ENCODE measurements at regions not wholly inside any gene's neighbourhood (a gene's known extent, or its start where the extent isn't known, plus 50 kb on each side); places are given as distances from the start of the nearest gene placed in this dataset.

GRCh38 chr4:171432536-171432935, 380.7 kb upstream of the GALNTL6 start:
- no peak overlapping the region for H3K4me3 ChIP-seq (ENCODE audit: low read depth, low read length)
- TF ChIP-seq, protein P1, sequence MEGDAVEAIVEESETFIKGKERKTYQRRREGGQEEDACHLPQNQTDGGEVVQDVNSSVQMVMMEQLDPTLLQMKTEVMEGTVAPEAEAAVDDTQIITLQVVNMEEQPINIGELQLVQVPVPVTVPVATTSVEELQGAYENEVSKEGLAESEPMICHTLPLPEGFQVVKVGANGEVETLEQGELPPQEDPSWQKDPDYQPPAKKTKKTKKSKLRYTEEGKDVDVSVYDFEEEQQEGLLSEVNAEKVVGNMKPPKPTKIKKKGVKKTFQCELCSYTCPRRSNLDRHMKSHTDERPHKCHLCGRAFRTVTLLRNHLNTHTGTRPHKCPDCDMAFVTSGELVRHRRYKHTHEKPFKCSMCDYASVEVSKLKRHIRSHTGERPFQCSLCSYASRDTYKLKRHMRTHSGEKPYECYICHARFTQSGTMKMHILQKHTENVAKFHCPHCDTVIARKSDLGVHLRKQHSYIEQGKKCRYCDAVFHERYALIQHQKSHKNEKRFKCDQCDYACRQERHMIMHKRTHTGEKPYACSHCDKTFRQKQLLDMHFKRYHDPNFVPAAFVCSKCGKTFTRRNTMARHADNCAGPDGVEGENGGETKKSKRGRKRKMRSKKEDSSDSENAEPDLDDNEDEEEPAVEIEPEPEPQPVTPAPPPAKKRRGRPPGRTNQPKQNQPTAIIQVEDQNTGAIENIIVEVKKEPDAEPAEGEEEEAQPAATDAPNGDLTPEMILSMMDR (conservative IDR thresholded peaks at IDR 0.05; ENCODE audit: low read depth, low read length), result no peak
- DNase-seq (ENCODE audit: low read depth), result no peak

GRCh38 chr4:171430495-171430894, 382.7 kb upstream of the GALNTL6 start:
- H3K4me3 ChIP-seq (ENCODE audit: low read depth, low read length), result no peak overlapping the region
- TF ChIP-seq, protein P1 (conservative IDR thresholded peaks at IDR 0.05; ENCODE audit: low read depth, low read length), result no peak
- no peak for DNase-seq (ENCODE audit: low read depth)

GRCh38 chr4:171397175-171397574, 416.0 kb upstream of the GALNTL6 start:
- TF ChIP-seq, protein P1 (conservative IDR thresholded peaks at IDR 0.05; ENCODE audit: low read depth, low read length), result no peak
- H3K4me3 ChIP-seq (ENCODE audit: low read depth, low read length), result no peak overlapping the region
- DNase-seq (ENCODE audit: low read depth), result no peak

DNA sequence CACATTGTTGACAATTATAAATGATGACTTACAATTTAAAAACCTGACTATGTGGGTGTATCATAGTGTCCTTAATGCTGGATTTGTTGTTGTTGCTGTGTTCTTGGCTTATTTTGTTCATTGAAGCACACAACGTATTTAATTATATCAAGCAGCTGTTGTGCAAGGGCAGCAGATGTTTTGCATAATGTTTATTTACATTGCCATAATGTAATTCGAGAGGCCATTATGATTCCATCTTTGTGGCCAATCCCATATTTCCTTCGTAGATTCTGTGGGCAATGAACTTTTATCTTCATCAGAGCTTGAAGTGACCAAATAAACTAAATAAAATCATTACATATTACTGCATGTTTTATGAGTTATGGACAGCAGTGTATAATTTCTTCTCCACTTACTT, 422.6 kb upstream of the GALNTL6 start:
- H3K4me3 ChIP-seq (ENCODE audit: low read depth, low read length), result no peak overlapping the region
- TF ChIP-seq, protein P1 (conservative IDR thresholded peaks at IDR 0.05; ENCODE audit: low read depth, low read length), result no peak
- DNase-seq (ENCODE audit: low read depth), result no peak

- TF ChIP-seq, protein P1 (conservative IDR thresholded peaks at IDR 0.05; ENCODE audit: low read depth, low read length), result no peak
- peak; percentile 0 for DNase-seq (ENCODE audit: low read depth)
- no peak overlapping the region for H3K4me3 ChIP-seq (ENCODE audit: low read depth, low read length)
Measured at GRCh38 chr4:171378323-171378722, 434.9 kb upstream of the GALNTL6 start.

DNA sequence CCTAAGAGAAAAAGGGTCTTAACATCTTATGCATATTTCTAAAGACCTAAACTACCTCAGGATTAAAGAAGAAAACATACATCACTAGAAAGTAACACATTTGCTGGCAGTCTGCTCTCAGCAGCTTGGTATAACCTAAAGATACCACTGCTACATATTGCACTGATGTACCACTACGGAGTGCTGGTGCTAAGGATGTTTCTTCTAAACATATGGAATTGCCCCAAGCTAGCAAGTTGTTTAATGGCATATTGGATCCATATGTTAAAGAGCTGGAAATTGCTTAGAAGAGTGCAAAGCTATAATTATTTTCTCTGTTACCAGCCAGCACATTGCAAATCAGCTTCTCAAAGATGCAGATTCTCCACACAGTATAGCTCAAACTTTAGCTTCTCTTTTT, 436.5 kb upstream of the GALNTL6 start:
- H3K4me3 ChIP-seq (ENCODE audit: low read depth, low read length), result no peak overlapping the region
- TF ChIP-seq, protein P1 (conservative IDR thresholded peaks at IDR 0.05; ENCODE audit: low read depth, low read length), result no peak
- no peak for DNase-seq (ENCODE audit: low read depth)

DNA sequence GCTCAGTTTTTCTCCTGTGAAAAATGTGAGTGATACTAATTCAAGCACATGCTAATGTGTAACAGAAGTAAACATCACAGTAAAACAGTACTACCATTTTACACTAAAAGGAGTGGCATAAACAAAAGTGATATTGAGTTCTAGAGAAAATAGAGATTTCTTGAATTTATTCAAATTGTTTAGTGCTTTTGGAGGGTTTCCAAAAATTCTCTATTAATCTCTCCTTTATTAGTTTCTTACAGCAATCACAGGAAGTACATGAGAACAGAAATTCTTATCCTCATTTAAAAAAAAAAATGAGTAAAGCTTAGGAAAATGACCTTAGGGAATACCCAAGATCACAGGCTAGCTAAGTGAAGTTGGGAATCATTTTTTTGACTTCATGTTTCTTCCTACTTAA, 459.7 kb upstream of the GALNTL6 start:
- DNase-seq (ENCODE audit: low read depth), result no peak
- no peak overlapping the region for H3K4me3 ChIP-seq (ENCODE audit: low read depth, low read length)
- TF ChIP-seq, protein P1 (conservative IDR thresholded peaks at IDR 0.05; ENCODE audit: low read depth, low read length), result no peak
